ENCODE measurements at regions not wholly inside any gene's neighbourhood (a gene's known extent, or its start where the extent isn't known, plus 50 kb on each side); places are given as distances from the start of the nearest gene placed in this dataset.

- intact Hi-C loops (cut with DNase I; ENCODE audit: low total_unique reads) = no loop called here
- no peak for DNase-seq
- Histone ChIP-seq H3K27ac (no peak overlapping the region), H3K36me3 (no peaks in the 10 kb centered on the region), H3K4me1 (no peaks in the 10 kb centered on the region), H3K27me3 (no peaks in the 10 kb centered on the region), H3K4me3 (no peak overlapping the region), H3K9me3 (no peaks in the 10 kb centered on the region)
- TF ChIP-seq, protein P1, sequence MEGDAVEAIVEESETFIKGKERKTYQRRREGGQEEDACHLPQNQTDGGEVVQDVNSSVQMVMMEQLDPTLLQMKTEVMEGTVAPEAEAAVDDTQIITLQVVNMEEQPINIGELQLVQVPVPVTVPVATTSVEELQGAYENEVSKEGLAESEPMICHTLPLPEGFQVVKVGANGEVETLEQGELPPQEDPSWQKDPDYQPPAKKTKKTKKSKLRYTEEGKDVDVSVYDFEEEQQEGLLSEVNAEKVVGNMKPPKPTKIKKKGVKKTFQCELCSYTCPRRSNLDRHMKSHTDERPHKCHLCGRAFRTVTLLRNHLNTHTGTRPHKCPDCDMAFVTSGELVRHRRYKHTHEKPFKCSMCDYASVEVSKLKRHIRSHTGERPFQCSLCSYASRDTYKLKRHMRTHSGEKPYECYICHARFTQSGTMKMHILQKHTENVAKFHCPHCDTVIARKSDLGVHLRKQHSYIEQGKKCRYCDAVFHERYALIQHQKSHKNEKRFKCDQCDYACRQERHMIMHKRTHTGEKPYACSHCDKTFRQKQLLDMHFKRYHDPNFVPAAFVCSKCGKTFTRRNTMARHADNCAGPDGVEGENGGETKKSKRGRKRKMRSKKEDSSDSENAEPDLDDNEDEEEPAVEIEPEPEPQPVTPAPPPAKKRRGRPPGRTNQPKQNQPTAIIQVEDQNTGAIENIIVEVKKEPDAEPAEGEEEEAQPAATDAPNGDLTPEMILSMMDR (IDR thresholded peaks at IDR 0.05) = no peak
- TF ChIP-seq EP300 (IDR thresholded peaks at IDR 0.05; ENCODE audit: low read depth) (no peak), POLR2AphosphoS5 (IDR thresholded peaks at IDR 0.05) (no peak), POLR2A (IDR thresholded peaks at IDR 0.05) (no peak)
- WGBS, 2 donors (ENCODE audit: low coverage in 1 of 2) = 51 to 78% methylated on average over 3 of the region's 3 CpGs
- in situ Hi-C loops (cut with MboI; ENCODE audit: low pct_ligation_motif_present in 1 of 4, low pct_unique_long_range_greater_than_20kb in 1 of 4, low sequenced_read_pairs in 3 of 4) = no loop called here
These were observed 81.3 kb upstream of the COX7C start for GRCh38 chr5:86536396-86536795.

GRCh38 chr5:86542532-86542931 is 75.2 kb upstream of the COX7C start:
- intact Hi-C loops (cut with DNase I; ENCODE audit: low total_unique reads) = no loop called here
- 62 to 89% methylated on average over 3 of the region's 3 CpGs for WGBS, 2 donors (ENCODE audit: low coverage in 1 of 2)
- in situ Hi-C loops (cut with MboI; ENCODE audit: low pct_ligation_motif_present in 1 of 4, low pct_unique_long_range_greater_than_20kb in 1 of 4, low sequenced_read_pairs in 3 of 4) = no loop called here

GRCh38 chr5:86546044-86546443 is 71.7 kb upstream of the COX7C start:
- Histone ChIP-seq H3K4me1 (no peaks in the 10 kb centered on the region), H3K27me3 (no peaks in the 10 kb centered on the region), H3K9me3 (no peaks in the 10 kb centered on the region), H3K4me3 (no peak overlapping the region), H3K36me3 (no peaks in the 10 kb centered on the region), H3K27ac (no peak overlapping the region)
- TF ChIP-seq POLR2A (IDR thresholded peaks at IDR 0.05) = no peak
- TF ChIP-seq EP300 (IDR thresholded peaks at IDR 0.05; ENCODE audit: low read depth) = no peak
- TF ChIP-seq, protein P1 (IDR thresholded peaks at IDR 0.05) = no peak
- TF ChIP-seq POLR2AphosphoS5 (IDR thresholded peaks at IDR 0.05) = no peak
- WGBS, 2 donors (ENCODE audit: low coverage in 1 of 2) = 36 to 44% methylated on average over 2 of the region's 2 CpGs
- intact Hi-C loops (cut with DNase I; ENCODE audit: low total_unique reads) = no loop called here
- DNase-seq = no peak
- in situ Hi-C loops (cut with MboI; ENCODE audit: low pct_ligation_motif_present in 1 of 4, low pct_unique_long_range_greater_than_20kb in 1 of 4, low sequenced_read_pairs in 3 of 4) = no loop called here

More at GRCh38 chr5:86542532-86542931, 75.2 kb upstream of the COX7C start:
- no peaks in the 10 kb centered on the region for H3K9me3 ChIP-seq
- H3K27me3 ChIP-seq = no peaks in the 10 kb centered on the region
- H3K4me1 ChIP-seq = no peaks in the 10 kb centered on the region
- TF ChIP-seq POLR2A (IDR thresholded peaks at IDR 0.05) (no peak), POLR2AphosphoS5 (IDR thresholded peaks at IDR 0.05) (no peak), EP300 (IDR thresholded peaks at IDR 0.05; ENCODE audit: low read depth) (no peak)
- H3K4me3 ChIP-seq = no peak overlapping the region
- H3K27ac ChIP-seq = no peak overlapping the region
- no peak for DNase-seq
- no peaks in the 10 kb centered on the region for H3K36me3 ChIP-seq

DNA sequence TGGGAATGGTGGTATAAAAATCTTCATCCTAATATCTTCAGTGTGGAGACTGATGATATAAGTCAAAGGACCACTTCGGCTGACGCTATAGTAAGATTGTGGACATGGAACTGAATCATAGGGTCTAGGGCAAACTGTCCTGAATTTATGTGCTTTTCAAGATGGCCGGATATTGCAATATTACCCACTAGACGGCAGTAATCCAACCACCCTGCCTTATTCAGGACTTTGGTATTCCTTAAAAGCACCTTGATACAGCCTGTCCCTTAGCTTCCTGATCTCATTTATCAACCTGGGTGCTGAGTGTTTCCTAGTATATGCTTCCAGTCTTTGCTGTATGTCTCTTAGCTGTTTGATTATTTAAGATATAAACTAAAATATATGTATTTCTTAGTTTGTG is 71.2 kb upstream of the COX7C start:
- whole genome bisulfite sequencing, 2 donors (ENCODE audit: low coverage in 1 of 2) = 71 to 86% methylated on average over 4 of the region's 4 CpGs
- DNase-seq = no peak
- intact Hi-C loops (cut with DNase I; ENCODE audit: low total_unique reads) (no loop called here), in situ Hi-C loops (cut with MboI; ENCODE audit: low pct_ligation_motif_present in 1 of 4, low pct_unique_long_range_greater_than_20kb in 1 of 4, low sequenced_read_pairs in 3 of 4) (no loop called here)
- Histone ChIP-seq H3K27ac (no peak overlapping the region), H3K4me1 (no peaks in the 10 kb centered on the region), H3K27me3 (no peaks in the 10 kb centered on the region), H3K36me3 (no peaks in the 10 kb centered on the region), H3K4me3 (no peak overlapping the region), H3K9me3 (no peaks in the 10 kb centered on the region)
- TF ChIP-seq POLR2A (IDR thresholded peaks at IDR 0.05) (no peak), POLR2AphosphoS5 (IDR thresholded peaks at IDR 0.05) (no peak), EP300 (IDR thresholded peaks at IDR 0.05; ENCODE audit: low read depth) (no peak)
- TF ChIP-seq, protein P1 (IDR thresholded peaks at IDR 0.05) = no peak

DNA sequence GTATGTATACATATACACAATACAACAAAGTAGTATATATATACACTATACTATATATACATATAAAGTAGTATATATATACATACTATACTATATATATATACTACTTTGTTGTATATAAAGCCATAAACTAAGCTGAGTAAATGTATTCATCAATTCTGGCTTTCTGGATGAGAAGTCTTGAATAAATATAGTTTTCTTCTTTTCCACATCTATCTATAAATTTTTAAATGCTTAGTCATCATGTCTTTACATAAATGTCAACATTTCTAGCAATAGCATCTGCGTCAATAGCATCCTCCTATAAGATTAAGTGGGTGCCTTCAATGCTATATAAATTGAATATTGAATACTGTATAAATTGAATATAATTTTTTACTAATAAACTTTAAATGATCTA is 63.1 kb upstream of the COX7C start:
- H3K9me3 ChIP-seq = no peaks in the 10 kb centered on the region
- in situ Hi-C loops (cut with MboI; ENCODE audit: low pct_ligation_motif_present in 1 of 4, low pct_unique_long_range_greater_than_20kb in 1 of 4, low sequenced_read_pairs in 3 of 4) (no loop called here), intact Hi-C loops (cut with DNase I; ENCODE audit: low total_unique reads) (no loop called here)
- no peak for DNase-seq
- TF ChIP-seq POLR2A (IDR thresholded peaks at IDR 0.05) (no peak), POLR2AphosphoS5 (IDR thresholded peaks at IDR 0.05) (no peak), EP300 (IDR thresholded peaks at IDR 0.05; ENCODE audit: low read depth) (no peak)
- TF ChIP-seq, protein P1 (IDR thresholded peaks at IDR 0.05) = no peak
- 71 to 80% methylated on average over 1 of the region's 1 CpG for WGBS, 2 donors (ENCODE audit: low coverage in 1 of 2)
- no peak overlapping the region for H3K27ac ChIP-seq
- no peak overlapping the region for H3K4me3 ChIP-seq
- no peaks in the 10 kb centered on the region for H3K27me3 ChIP-seq
- H3K4me1 ChIP-seq = no peaks in the 10 kb centered on the region
- no peaks in the 10 kb centered on the region for H3K36me3 ChIP-seq

Measured in transverse colon (tissue), 4 donors.